ENCODE measurements at regions not wholly inside any gene's neighbourhood (a gene's known extent, or its start where the extent isn't known, plus 50 kb on each side); places are given as distances from the start of the nearest gene placed in this dataset.

GRCh38 chr3:152531717-152532116 is 263.0 kb downstream of the MBNL1 start:
- dilution Hi-C loops (cut with MboI; ENCODE audit: extremely low pct_ligation_motif_present, low sequenced_read_pairs): no loop called here
- FAIRE-seq: no peak
- BruUV-seq (replicated peaks): no TSS peak

More at GRCh38 chr3:152531717-152532116, 263.0 kb downstream of the MBNL1 start:
- no peaks in the 10 kb centered on the region for H3K27me3 ChIP-seq (ENCODE audit: control insufficient read depth in 2 of 2, insufficient read depth in 2 of 2, low read length in 2 of 2)
- no peaks in the 10 kb centered on the region for H4K20me1 ChIP-seq (replicated peaks; ENCODE audit: control insufficient read depth, extremely low read depth, insufficient read depth, low read length)
- H3K9ac ChIP-seq (replicated peaks; ENCODE audit: extremely low read depth, insufficient read depth, low read length): no peak overlapping the region
- ChIA-PET CTCF (no interaction called here), POLR2A (no interaction called here)
- no peaks in the 10 kb centered on the region for H3K9me1 ChIP-seq (replicated peaks; ENCODE audit: control insufficient read depth, extremely low read depth, insufficient read depth, low read length)
- no peak overlapping the region for H3K4me2 ChIP-seq (ENCODE audit: insufficient read depth, low read length)
- H2AFZ ChIP-seq (ENCODE audit: low read depth, low read length): no peak overlapping the region
- DNase-seq (ENCODE audit: low read depth, low spot score): no peak
- no peaks in the 10 kb centered on the region for H3K36me3 ChIP-seq (ENCODE audit: control insufficient read depth in 2 of 2, extremely low read depth in 1 of 2, insufficient read depth in 2 of 2, low read length in 2 of 2)
- intact Hi-C loops (cut with micrococcal nuclease): no loop called here
- no peak overlapping the region for H3K27ac ChIP-seq (ENCODE audit: insufficient read depth, low read depth, low read length)
- no peak overlapping the region for H3K4me3 ChIP-seq (replicated peaks in 1 of 3; ENCODE audit: insufficient read depth in 1 of 3, low read depth in 1 of 3, low read length in 3 of 3)
- H3K9me3 ChIP-seq (replicated peaks; ENCODE audit: control insufficient read depth, insufficient read depth, low read length): no peaks in the 10 kb centered on the region
- H3K79me2 ChIP-seq (ENCODE audit: control insufficient read depth, insufficient read depth, low read length): no peaks in the 10 kb centered on the region
- H3K4me1 ChIP-seq (ENCODE audit: control insufficient read depth, extremely low read depth, insufficient read depth, low read length): no peaks in the 10 kb centered on the region
- TF ChIP-seq CTCF (IDR thresholded peaks at IDR 0.05; ENCODE audit: extremely low read depth in 1 of 2, insufficient read depth in 1 of 2, low read depth in 1 of 2, low read length in 2 of 2) (no peak), FOS (IDR thresholded peaks at IDR 0.05; ENCODE audit: borderline replicate concordance, insufficient read depth, low read length) (no peak), MAX (IDR thresholded peaks at IDR 0.05; ENCODE audit: insufficient read depth, insufficient read length) (no peak), MYC (IDR thresholded peaks at IDR 0.05; ENCODE audit: low read depth, low read length) (no peak), POLR2AphosphoS5 (IDR thresholded peaks at IDR 0.05; ENCODE audit: insufficient read depth, low read depth, low read length) (no peak), POLR2A (IDR thresholded peaks at IDR 0.05; ENCODE audit: low read depth, low read length) (no peak), GATA2 (IDR thresholded peaks at IDR 0.05; ENCODE audit: insufficient read depth, insufficient read length, low read depth, low read length) (no peak), EZH2 (IDR thresholded peaks at IDR 0.05; ENCODE audit: borderline replicate concordance, low read depth, low read length, severe bottlenecking) (no peak), JUN (IDR thresholded peaks at IDR 0.05; ENCODE audit: borderline replicate concordance, insufficient read depth, insufficient read length, low read depth) (no peak)

Measured in endothelial cell of umbilical vein (primary cell).